Mucosa of descending colon (tissue), 3 donors: ENCODE measurements at regions not wholly inside any gene's neighbourhood (a gene's known extent, or its start where the extent isn't known, plus 50 kb on each side); places are given as distances from the start of the nearest gene placed in this dataset.

ENCODE experiments used
- ATAC-seq: fragments of 200-7000 bp; cut with Tn5 transposase; one replicate; pipeline ENCODE4 v1.9.1; 2020; ENCODE audit warnings: mild to moderate bottlenecking, moderate library complexity
- DNase-seq, 3 donors: peaks; one replicate each; pipeline ENCODE4 v3.0.0-alpha.2; 2020
- H3K36me3 ChIP-seq: fragments of 200-600 bp; one replicate; pipeline ENCODE4 v1.8.0; 2021; ENCODE audit warnings: low read depth, mild to moderate bottlenecking
- H3K4me1 ChIP-seq: fragments of 200-600 bp; one replicate; pipeline ENCODE4 v1.8.0; 2021; ENCODE audit warnings: low read depth, mild to moderate bottlenecking
- H3K4me3 ChIP-seq: fragments of 200-600 bp; one replicate; pipeline ENCODE4 v1.8.0; 2021; ENCODE audit warnings: mild to moderate bottlenecking
- H3K9me3 ChIP-seq: fragments of 200-600 bp; one replicate; pipeline ENCODE4 v1.8.0; 2021; ENCODE audit warnings: mild to moderate bottlenecking
- CTCF ChIP-seq: fragments of 200-600 bp; IDR thresholded peaks from one replicate; pipeline ENCODE4 v1.8.0; 2022; ENCODE audit warnings: antibody characterized with exemption, mild to moderate bottlenecking
- intact Hi-C, 2 donors: fragments of 100-400 bp; cut with DNase I in 1 of 2; cut with micrococcal nuclease in 1 of 2; formaldehyde crosslinking; loops; one replicate each; pipeline versions ENCODE4 v1.11.0 to v1.11.1; 2022; cut with DNase I, micrococcal nuclease
- donor health status: DM: no; HTN: no; CAD: no; lungs with moderate emphysema.
- donor health status: DM: no; HTN: no; CAD: no.
- donor health status: DM: no; HTN: yes; CAD: no.

- Histone ChIP-seq H3K9me3 (no peaks in the 10 kb centered on the region), H3K4me3 (no peak overlapping the region), H3K36me3 (no peaks in the 10 kb centered on the region), H3K4me1 (no peaks in the 10 kb centered on the region)
- ATAC-seq (no peak), DNase-seq (no peak)
- no peak for TF ChIP-seq CTCF
- intact Hi-C loops = no loop called here
Measured at GRCh38 chr4:96139251-96139929, 299.5 kb downstream of the PDHA2 start.

- no peaks in the 10 kb centered on the region for H3K36me3 ChIP-seq
- TF ChIP-seq CTCF = no peak
- DNase-seq = no peak
- H3K9me3 ChIP-seq = no peaks in the 10 kb centered on the region
- no peak for ATAC-seq
- H3K4me1 ChIP-seq = no peaks in the 10 kb centered on the region
- H3K4me3 ChIP-seq = no peak overlapping the region
- intact Hi-C loops = no loop called here
Measured at GRCh38 chr4:96145601-96146000, 305.7 kb downstream of the PDHA2 start.

- no peak for TF ChIP-seq CTCF
- Histone ChIP-seq H3K4me1 (no peaks in the 10 kb centered on the region), H3K36me3 (no peaks in the 10 kb centered on the region), H3K4me3 (no peak overlapping the region), H3K9me3 (no peaks in the 10 kb centered on the region)
- ATAC-seq (no peak), DNase-seq (no peak)
- intact Hi-C loops = no loop called here
Measured at GRCh38 chr4:96146686-96147085, 306.8 kb downstream of the PDHA2 start.

GRCh38 chr4:96149894-96150293 lies 310.0 kb downstream of the PDHA2 start:
- intact Hi-C loops = no loop called here
- Histone ChIP-seq H3K36me3 (no peaks in the 10 kb centered on the region), H3K4me1 (no peaks in the 10 kb centered on the region), H3K9me3 (no peaks in the 10 kb centered on the region), H3K4me3 (no peak overlapping the region)
- no peak for TF ChIP-seq CTCF
- no peak for ATAC-seq
- no peak for DNase-seq

GRCh38 chr4:96150466-96150865 lies 310.6 kb downstream of the PDHA2 start:
- Histone ChIP-seq H3K36me3 (no peaks in the 10 kb centered on the region), H3K9me3 (no peaks in the 10 kb centered on the region), H3K4me3 (no peak overlapping the region), H3K4me1 (no peaks in the 10 kb centered on the region)
- TF ChIP-seq CTCF = no peak
- intact Hi-C loops = no loop called here
- no peak for DNase-seq
- no peak for ATAC-seq

- Histone ChIP-seq H3K4me3 (no peak overlapping the region), H3K9me3 (no peaks in the 10 kb centered on the region), H3K36me3 (no peaks in the 10 kb centered on the region), H3K4me1 (no peaks in the 10 kb centered on the region)
- ATAC-seq (no peak), DNase-seq (no peak)
- no peak for TF ChIP-seq CTCF
- intact Hi-C loops = no loop called here
Measured at GRCh38 chr4:96152824-96153223, 312.9 kb downstream of the PDHA2 start.
